MM.1S (cell line): ENCODE measurements at regions not wholly inside any gene's neighbourhood (a gene's known extent, or its start where the extent isn't known, plus 50 kb on each side); places are given as distances from the start of the nearest gene placed in this dataset.

Source experiments
- DNase-seq: peaks from one replicate; pipeline ENCODE4 v3.0.0-alpha.2; 2015
- H2AFZ ChIP-seq: fragments of 300-600 bp; sonication (generic); 2 replicates; pipeline ENCODE4 v1.6.0; 2016; ENCODE audit warnings: antibody characterized with exemption, low read length
- H3F3A ChIP-seq: fragments of 300-600 bp; sonication (generic); 2 replicates; pipeline ENCODE4 v1.6.1; 2016; ENCODE audit warnings: mild to moderate bottlenecking, antibody characterized with exemption, low read length, moderate library complexity, mixed read lengths; ENCODE audit not compliant: insufficient read depth
- H3K27ac ChIP-seq: fragments of 300-600 bp; sonication (generic); 2 replicates; pipeline ENCODE4 v1.5.1; 2016; ENCODE audit warnings: mild to moderate bottlenecking, low read length
- H3K27me3 ChIP-seq: fragments of 300-600 bp; sonication (generic); replicated peaks from 2 replicates; pipeline ENCODE4 v1.6.0; 2016; ENCODE audit warnings: low read length; ENCODE audit not compliant: insufficient read depth
- H3K36me3 ChIP-seq: fragments of 300-600 bp; sonication (generic); replicated peaks from 2 replicates; pipeline ENCODE4 v1.6.1; 2016; ENCODE audit warnings: mild to moderate bottlenecking, low read length, mixed read lengths; ENCODE audit not compliant: insufficient read depth
- H3K4me1 ChIP-seq: fragments of 300-600 bp; sonication (generic); 2 replicates; pipeline ENCODE4 v1.6.1; 2016; ENCODE audit warnings: low read length, mixed read lengths
- H3K4me2 ChIP-seq: fragments of 300-600 bp; sonication (generic); 2 replicates; pipeline ENCODE4 v1.6.0; 2016; ENCODE audit warnings: low read depth, low read length
- H3K4me3 ChIP-seq: fragments of 300-600 bp; sonication (generic); 2 replicates; pipeline ENCODE4 v1.5.1; 2016; ENCODE audit warnings: low read length, mixed read lengths
- H3K79me2 ChIP-seq: fragments of 300-600 bp; sonication (generic); 2 replicates; pipeline ENCODE4 v1.6.1; 2016; ENCODE audit warnings: mixed run types, low read length, mixed read lengths
- H3K9ac ChIP-seq: fragments of 300-600 bp; sonication (generic); 2 replicates; pipeline ENCODE4 v1.6.1; 2016; ENCODE audit warnings: low read length, mixed read lengths
- H3K9me2 ChIP-seq: fragments of 300-600 bp; sonication (generic); replicated peaks from 2 replicates; pipeline ENCODE4 v1.6.1; 2016; ENCODE audit warnings: mild to moderate bottlenecking, low read length, mixed read lengths; ENCODE audit not compliant: insufficient read depth
- H3K9me3 ChIP-seq: fragments of 300-600 bp; sonication (generic); replicated peaks from 2 replicates; pipeline ENCODE4 v1.6.1; 2016; ENCODE audit warnings: mild to moderate bottlenecking, low read length, mixed read lengths; ENCODE audit not compliant: insufficient read depth
- H4K20me1 ChIP-seq: fragments of 300-600 bp; sonication (generic); 2 replicates; pipeline ENCODE4 v1.6.1; 2016; ENCODE audit warnings: mild to moderate bottlenecking, low read length, moderate library complexity, mixed read lengths; ENCODE audit not compliant: insufficient read depth
- EZH2 ChIP-seq: fragments of 300-600 bp; sonication (generic); optimal IDR thresholded peaks from 2 replicates; pipeline ENCODE3; 2017; ENCODE audit warnings: low read depth, mild to moderate bottlenecking, antibody characterized with exemption, low read length, mixed read lengths
- EZH2phosphoT487 ChIP-seq: fragments of 300-600 bp; sonication (generic); IDR thresholded peaks from 2 replicates; pipeline ENCODE4 v1.6.1; 2018; ENCODE audit warnings: antibody characterized with exemption, low read length
- TF ChIP-seq, protein P1 (sequence below): fragments of 300-600 bp; sonication (generic); IDR thresholded peaks from 2 replicates; pipeline ENCODE4 v1.5.1; 2016; ENCODE audit warnings: antibody characterized with exemption, low read length, mixed read lengths

GRCh38 chr9:108759835-108760234, 96.0 kb downstream of the ACTL7B start:
- Histone ChIP-seq H3K4me2 (no peak overlapping the region), H3K27ac (no peak overlapping the region), H3K79me2 (no peaks in the 10 kb centered on the region), H2AFZ (no peak overlapping the region), H3K4me1 (no peaks in the 10 kb centered on the region), H3K9me3 (no peaks in the 10 kb centered on the region), H3K36me3 (no peaks in the 10 kb centered on the region), H3K9me2 (no peaks in the 10 kb centered on the region), H3K4me3 (no peak overlapping the region), H3K9ac (no peak overlapping the region), H4K20me1 (no peaks in the 10 kb centered on the region), H3K27me3 (no peaks in the 10 kb centered on the region), H3F3A (no peaks in the 10 kb centered on the region)
- no peak for DNase-seq
- TF ChIP-seq EZH2 (no peak), EZH2phosphoT487 (no peak)
- TF ChIP-seq, protein P1, sequence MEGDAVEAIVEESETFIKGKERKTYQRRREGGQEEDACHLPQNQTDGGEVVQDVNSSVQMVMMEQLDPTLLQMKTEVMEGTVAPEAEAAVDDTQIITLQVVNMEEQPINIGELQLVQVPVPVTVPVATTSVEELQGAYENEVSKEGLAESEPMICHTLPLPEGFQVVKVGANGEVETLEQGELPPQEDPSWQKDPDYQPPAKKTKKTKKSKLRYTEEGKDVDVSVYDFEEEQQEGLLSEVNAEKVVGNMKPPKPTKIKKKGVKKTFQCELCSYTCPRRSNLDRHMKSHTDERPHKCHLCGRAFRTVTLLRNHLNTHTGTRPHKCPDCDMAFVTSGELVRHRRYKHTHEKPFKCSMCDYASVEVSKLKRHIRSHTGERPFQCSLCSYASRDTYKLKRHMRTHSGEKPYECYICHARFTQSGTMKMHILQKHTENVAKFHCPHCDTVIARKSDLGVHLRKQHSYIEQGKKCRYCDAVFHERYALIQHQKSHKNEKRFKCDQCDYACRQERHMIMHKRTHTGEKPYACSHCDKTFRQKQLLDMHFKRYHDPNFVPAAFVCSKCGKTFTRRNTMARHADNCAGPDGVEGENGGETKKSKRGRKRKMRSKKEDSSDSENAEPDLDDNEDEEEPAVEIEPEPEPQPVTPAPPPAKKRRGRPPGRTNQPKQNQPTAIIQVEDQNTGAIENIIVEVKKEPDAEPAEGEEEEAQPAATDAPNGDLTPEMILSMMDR = no peak

- no peak overlapping the region for H3K4me3 ChIP-seq
Measured at GRCh38 chr9:108759399-108759798, 96.4 kb downstream of the ACTL7B start.

GRCh38 chr9:108756746-108757490, 98.9 kb downstream of the ACTL7B start:
- Histone ChIP-seq H3K4me3 (no peak overlapping the region), H3K9me2 (no peaks in the 10 kb centered on the region), H3K4me1 (no peaks in the 10 kb centered on the region), H3K9me3 (no peaks in the 10 kb centered on the region), H3K27me3 (no peaks in the 10 kb centered on the region), H3K27ac (no peak overlapping the region), H3K4me2 (no peak overlapping the region), H3K79me2 (no peaks in the 10 kb centered on the region), H3K36me3 (no peaks in the 10 kb centered on the region), H3K9ac (no peak overlapping the region), H4K20me1 (no peaks in the 10 kb centered on the region), H2AFZ (no peak overlapping the region), H3F3A (no peaks in the 10 kb centered on the region)
- TF ChIP-seq, protein P1 = no peak
- no peak for TF ChIP-seq EZH2
- TF ChIP-seq EZH2phosphoT487 = no peak
- no peak for DNase-seq

More at GRCh38 chr9:108759399-108759798, 96.4 kb downstream of the ACTL7B start:
- DNase-seq = no peak
- Histone ChIP-seq H3K36me3 (no peaks in the 10 kb centered on the region), H3K9ac (no peak overlapping the region), H3K27ac (no peak overlapping the region), H3K79me2 (no peaks in the 10 kb centered on the region), H4K20me1 (no peaks in the 10 kb centered on the region), H3K9me3 (no peaks in the 10 kb centered on the region), H3K9me2 (no peaks in the 10 kb centered on the region), H3K4me1 (no peaks in the 10 kb centered on the region), H2AFZ (no peak overlapping the region), H3K4me2 (no peak overlapping the region), H3F3A (no peaks in the 10 kb centered on the region), H3K27me3 (no peaks in the 10 kb centered on the region)
- TF ChIP-seq EZH2phosphoT487 = no peak
- no peak for TF ChIP-seq EZH2
- TF ChIP-seq, protein P1 = no peak
